ENCODE measurements at regions not wholly inside any gene's neighbourhood (a gene's known extent, or its start where the extent isn't known, plus 50 kb on each side); places are given as distances from the start of the nearest gene placed in this dataset.

DNA sequence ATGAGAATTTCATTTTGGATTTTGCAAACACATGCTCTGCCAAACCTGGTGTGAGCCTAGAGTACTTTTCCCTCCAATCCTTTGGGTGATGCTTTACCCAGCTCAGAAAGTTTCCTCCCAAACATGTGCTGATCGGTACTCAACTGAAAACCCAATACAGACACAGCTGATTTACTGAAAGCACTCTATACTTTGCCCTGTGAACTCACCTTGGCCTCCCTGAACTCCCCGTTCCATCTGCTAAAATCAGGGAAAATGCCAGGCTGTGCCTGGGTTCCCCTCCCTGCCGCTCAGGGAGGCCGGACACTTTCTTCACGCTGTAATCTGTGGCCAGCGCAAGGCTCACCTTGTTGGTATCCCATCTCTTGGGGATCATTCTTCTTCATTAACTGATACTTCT is 391.2 kb downstream of the CBLN2 start:
- H3K36me3 ChIP-seq = no peaks in the 10 kb centered on the region
- H3K4me1 ChIP-seq = no peaks in the 10 kb centered on the region
- no peaks in the 10 kb centered on the region for H3K9me3 ChIP-seq
- no peaks in the 10 kb centered on the region for H3K27me3 ChIP-seq
- TF ChIP-seq, protein P1, sequence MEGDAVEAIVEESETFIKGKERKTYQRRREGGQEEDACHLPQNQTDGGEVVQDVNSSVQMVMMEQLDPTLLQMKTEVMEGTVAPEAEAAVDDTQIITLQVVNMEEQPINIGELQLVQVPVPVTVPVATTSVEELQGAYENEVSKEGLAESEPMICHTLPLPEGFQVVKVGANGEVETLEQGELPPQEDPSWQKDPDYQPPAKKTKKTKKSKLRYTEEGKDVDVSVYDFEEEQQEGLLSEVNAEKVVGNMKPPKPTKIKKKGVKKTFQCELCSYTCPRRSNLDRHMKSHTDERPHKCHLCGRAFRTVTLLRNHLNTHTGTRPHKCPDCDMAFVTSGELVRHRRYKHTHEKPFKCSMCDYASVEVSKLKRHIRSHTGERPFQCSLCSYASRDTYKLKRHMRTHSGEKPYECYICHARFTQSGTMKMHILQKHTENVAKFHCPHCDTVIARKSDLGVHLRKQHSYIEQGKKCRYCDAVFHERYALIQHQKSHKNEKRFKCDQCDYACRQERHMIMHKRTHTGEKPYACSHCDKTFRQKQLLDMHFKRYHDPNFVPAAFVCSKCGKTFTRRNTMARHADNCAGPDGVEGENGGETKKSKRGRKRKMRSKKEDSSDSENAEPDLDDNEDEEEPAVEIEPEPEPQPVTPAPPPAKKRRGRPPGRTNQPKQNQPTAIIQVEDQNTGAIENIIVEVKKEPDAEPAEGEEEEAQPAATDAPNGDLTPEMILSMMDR (IDR thresholded peaks at IDR 0.05) = no peak
- TF ChIP-seq POLR2A (IDR thresholded peaks at IDR 0.05) = no peak
- no peak overlapping the region for H3K4me3 ChIP-seq
- intact Hi-C loops (cut with DNase I; ENCODE audit: low total_unique reads) = no loop called here
- no peak overlapping the region for H3K27ac ChIP-seq
- DNase-seq = no peak

GRCh38 chr18:72147830-72148229 is 396.3 kb downstream of the CBLN2 start:
- Histone ChIP-seq H3K27me3 (no peaks in the 10 kb centered on the region), H3K4me3 (no peak overlapping the region), H3K4me1 (no peaks in the 10 kb centered on the region), H3K36me3 (no peaks in the 10 kb centered on the region), H3K9me3 (no peaks in the 10 kb centered on the region), H3K27ac (no peak overlapping the region)
- no peak for DNase-seq
- intact Hi-C loops (cut with DNase I; ENCODE audit: low total_unique reads) = no loop called here
- TF ChIP-seq POLR2A (IDR thresholded peaks at IDR 0.05) = no peak
- TF ChIP-seq, protein P1 (IDR thresholded peaks at IDR 0.05) = no peak

DNA sequence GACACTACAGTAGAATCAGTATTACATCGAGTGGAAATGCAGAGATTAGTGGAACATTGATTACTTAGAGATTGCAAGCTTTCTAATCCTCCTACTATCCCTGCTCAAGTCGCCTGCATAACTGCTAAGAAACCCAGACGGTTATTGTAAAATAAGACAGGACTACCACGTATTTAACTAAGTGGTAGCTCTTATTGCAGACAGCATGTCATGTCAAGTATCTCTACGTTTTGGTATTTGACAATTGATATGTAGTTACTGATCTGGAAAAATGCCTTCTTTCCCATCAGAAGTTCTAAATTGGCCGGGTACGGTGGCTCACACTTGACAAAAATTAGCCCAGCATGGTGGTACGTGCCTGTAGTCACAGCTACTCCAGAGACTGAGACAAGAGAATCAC is 404.1 kb downstream of the CBLN2 start:
- no peak for DNase-seq
- Histone ChIP-seq H3K9me3 (no peaks in the 10 kb centered on the region), H3K27me3 (no peaks in the 10 kb centered on the region), H3K4me1 (no peaks in the 10 kb centered on the region), H3K36me3 (no peaks in the 10 kb centered on the region), H3K4me3 (no peak overlapping the region), H3K27ac (no peak overlapping the region)
- no peak for TF ChIP-seq POLR2A (IDR thresholded peaks at IDR 0.05)
- TF ChIP-seq, protein P1 (IDR thresholded peaks at IDR 0.05) = no peak
- intact Hi-C loops (cut with DNase I; ENCODE audit: low total_unique reads) = no loop called here

DNA sequence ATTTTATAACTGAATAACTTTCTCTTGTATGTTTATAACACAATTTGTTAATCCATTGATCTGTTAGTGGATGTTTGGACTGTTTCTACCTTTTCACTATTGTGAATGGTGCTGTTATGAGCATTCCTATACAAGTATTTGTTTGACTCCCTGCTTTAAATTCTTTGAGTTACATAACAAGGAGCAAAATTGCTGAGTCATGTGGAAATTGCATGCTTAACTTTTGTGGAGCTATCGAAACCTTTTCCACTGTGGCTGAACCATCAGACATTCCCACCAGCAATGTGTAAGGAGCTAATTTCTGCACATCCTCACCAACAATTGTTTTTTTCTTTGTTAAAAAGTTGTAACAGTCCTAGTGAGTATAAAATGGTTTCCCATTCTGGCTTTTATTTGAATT is 415.5 kb downstream of the CBLN2 start:
- no peak for TF ChIP-seq POLR2A (IDR thresholded peaks at IDR 0.05)
- TF ChIP-seq, protein P1 (IDR thresholded peaks at IDR 0.05) = no peak
- no peaks in the 10 kb centered on the region for H3K9me3 ChIP-seq

DNA sequence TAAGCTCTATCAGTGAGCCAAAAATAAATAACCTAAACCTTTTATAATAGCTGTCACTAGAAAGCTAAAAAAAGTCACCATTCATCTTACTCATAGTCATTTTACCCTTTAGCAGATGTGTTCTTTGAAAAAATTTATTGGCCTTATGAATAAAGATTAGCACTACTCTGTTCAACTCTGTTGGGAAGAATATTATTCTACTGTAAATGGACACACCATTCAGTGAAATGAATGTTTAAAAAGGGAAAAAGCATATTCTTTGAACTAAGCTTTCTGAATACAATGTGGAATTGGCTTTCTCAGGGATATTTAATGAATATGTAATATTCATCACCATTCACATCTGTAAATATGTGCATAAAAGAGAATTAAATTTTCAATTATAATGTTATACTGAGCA is 422.0 kb downstream of the CBLN2 start:
- Histone ChIP-seq H3K4me3 (no peak overlapping the region), H3K27me3 (no peaks in the 10 kb centered on the region), H3K4me1 (no peaks in the 10 kb centered on the region), H3K36me3 (no peaks in the 10 kb centered on the region), H3K9me3 (no peaks in the 10 kb centered on the region), H3K27ac (no peak overlapping the region)
- no peak for DNase-seq
- no peak for TF ChIP-seq POLR2A (IDR thresholded peaks at IDR 0.05)
- TF ChIP-seq, protein P1 (IDR thresholded peaks at IDR 0.05) = no peak
- intact Hi-C loops (cut with DNase I; ENCODE audit: low total_unique reads) = no loop called here

More for the DNA sequence above, 415.5 kb downstream of the CBLN2 start:
- no peaks in the 10 kb centered on the region for H3K36me3 ChIP-seq
- no peak overlapping the region for H3K27ac ChIP-seq
- no peaks in the 10 kb centered on the region for H3K27me3 ChIP-seq
- H3K4me1 ChIP-seq = no peaks in the 10 kb centered on the region
- intact Hi-C loops (cut with DNase I; ENCODE audit: low total_unique reads) = no loop called here
- H3K4me3 ChIP-seq = no peak overlapping the region
- DNase-seq = no peak

Measured in uterus (tissue), 3 donors.